A204.1 (cell line): ENCODE measurements at regions not wholly inside any gene's neighbourhood (a gene's known extent, or its start where the extent isn't known, plus 50 kb on each side); places are given as distances from the start of the nearest gene placed in this dataset.
"Not testable (repeated sequence)": the region's sequence is repeated elsewhere in the genome, so short reads cannot be mapped to it uniquely, and the experiment has no call there.

Source experiments
- FAIRE-seq: peaks from 2 replicates; lab custom pipeline; 2012; peaks lifted over from hg19 to GRCh38; lab: Jason Lieb, UNC

DNA sequence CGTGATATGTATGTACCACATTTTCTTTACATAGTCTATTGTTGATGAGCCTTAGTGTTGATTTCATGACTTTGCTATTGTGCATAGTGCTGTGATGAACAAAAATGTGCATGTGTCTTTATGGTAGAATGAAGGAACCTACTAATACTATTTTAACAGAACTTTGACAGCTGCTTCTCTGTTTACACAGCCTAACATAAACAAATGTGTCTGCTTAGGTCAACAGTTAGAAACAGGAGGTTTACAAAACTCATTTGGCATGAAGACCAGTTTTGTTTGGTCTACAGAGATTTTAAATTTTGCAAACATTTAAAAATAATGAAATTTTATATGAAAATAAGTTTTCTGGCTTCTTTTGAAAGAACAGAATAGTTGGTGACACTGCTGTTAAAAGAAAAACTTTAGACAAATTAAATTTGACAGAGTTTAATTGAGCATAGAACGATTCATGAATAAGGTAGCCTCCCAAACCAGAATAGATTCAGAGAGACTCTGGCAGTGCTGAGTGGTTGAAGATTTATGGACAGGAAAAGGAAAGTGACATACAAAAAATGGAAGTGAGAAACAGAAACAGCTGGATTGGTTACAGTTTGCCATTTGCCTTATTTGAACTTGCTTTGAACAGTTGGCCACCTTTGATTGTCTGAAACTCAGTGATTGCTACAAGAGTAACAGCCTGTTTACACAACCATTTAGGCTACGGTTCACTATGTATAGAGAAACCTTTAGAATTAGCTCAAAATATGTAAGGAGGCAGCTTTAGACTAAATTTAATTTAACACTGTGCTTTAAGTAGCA lies 715.8 kb upstream of the HS3ST5 start:
- FAIRE-seq, result no peak

DNA sequence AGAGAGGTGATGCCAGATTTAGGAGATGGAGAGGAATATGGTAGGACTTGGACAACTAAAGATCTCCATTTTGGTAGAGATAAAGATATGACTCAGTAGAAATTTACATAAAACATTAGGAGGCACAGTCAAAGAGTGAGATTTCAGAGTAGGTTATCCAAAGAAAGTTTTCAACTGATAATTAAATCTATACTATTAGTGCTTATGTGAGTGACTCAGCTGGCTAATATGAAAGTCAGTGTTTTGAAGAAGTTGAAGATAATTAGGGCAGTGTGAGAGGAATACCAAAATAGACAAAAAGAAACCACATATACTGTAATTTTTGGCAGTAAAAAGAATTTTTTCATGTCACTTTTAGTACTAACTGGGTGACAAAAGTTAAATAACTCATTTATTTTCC lies 712.8 kb upstream of the HS3ST5 start:
- no peak for FAIRE-seq

DNA sequence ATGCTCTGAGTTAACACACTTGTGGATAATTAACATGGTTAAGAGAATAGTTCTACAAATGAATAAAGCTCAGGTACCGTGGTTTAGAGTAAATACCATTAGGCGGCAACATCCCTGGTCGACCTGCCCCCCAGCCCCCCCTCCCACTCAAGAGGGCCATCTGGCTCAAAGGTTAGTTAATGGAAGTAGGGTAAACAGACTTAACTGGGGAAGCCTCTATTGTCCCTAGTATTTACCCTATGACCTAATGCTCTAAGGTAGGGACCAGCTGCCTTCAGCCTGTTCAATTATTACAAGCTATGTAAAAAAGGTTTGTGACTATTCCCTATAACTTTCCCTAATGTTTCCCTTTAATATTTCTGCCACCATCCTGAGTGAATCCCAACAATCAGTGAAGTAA lies 711.4 kb upstream of the HS3ST5 start:
- not testable (repeated sequence) for FAIRE-seq

GRCh38 chr6:115053169-115053860 lies 710.5 kb upstream of the HS3ST5 start:
- FAIRE-seq, result no peak

DNA sequence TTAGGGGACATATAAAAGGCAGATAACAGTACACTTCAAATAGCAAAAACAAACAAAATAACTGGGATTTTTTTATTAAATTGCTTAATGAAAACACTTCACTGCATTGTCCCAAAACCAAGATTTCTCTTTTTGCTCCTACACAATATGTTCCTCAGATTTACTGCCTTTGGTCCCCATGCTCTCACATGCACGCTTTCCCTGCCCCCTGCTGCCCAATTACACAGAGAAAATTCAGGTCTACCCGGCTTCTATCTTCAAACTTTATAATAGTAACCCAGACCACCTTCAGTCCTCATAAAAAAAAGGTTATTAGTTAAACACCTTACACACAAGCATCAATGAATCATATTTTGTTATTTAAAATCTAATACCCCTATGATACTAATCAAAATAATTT lies 673.8 kb upstream of the HS3ST5 start:
- no peak for FAIRE-seq

- no peak for FAIRE-seq
Measured at GRCh38 chr6:115004982-115005381, 662.2 kb upstream of the HS3ST5 start.

GRCh38 chr6:115004204-115004603 lies 661.4 kb upstream of the HS3ST5 start:
- no peak for FAIRE-seq

GRCh38 chr6:115001731-115002350 lies 659.0 kb upstream of the HS3ST5 start:
- no peak for FAIRE-seq

GRCh38 chr6:115000736-115001135 lies 657.9 kb upstream of the HS3ST5 start:
- FAIRE-seq, result no peak

DNA sequence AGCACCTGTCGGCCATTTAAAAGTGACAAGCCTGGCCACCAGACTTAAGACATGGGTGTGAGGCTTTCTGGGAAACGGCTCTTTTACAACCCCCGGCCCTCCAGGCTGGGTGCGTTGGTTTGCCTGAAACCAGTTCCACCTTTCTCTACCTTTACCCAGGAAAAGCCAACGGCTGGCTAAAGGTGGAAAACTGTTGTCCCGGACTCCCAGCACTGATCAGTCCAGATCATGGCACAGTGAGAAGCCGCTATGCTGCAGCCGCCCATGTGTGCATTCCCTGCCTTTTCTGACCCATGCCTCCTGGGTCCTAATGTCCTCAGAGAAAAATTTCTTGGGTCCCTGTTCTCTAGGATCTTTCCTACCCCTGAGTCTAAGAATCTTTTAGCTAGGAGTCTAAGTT lies 655.7 kb upstream of the HS3ST5 start:
- FAIRE-seq, result no peak

DNA sequence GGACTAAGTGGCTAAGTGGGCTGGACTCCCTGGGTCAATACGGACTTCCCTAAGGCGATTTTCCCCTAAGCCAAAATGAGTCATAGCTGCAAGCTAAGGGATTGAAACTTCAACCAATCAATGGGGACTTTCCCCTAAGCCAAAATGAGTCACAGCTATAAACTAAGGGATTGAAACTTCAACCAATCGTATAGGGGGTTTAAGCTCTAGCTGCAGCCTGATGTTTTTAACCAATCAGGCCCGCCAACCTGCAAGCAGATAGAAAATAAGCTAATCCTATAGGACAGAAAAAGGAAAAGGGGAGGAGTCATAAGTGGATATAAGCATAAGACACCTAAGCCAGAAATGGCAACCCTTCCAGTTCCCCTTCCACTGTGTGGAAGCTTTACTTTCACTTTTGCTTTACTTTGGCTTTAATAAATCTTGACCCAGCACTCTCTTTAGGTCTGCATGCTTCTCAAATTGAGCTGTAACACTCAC lies 655.0 kb upstream of the HS3ST5 start:
- no peak for FAIRE-seq

GRCh38 chr6:114995526-114995925 lies 652.7 kb upstream of the HS3ST5 start:
- no peak for FAIRE-seq

GRCh38 chr6:114989279-114989964 lies 646.6 kb upstream of the HS3ST5 start:
- FAIRE-seq, result no peak

DNA sequence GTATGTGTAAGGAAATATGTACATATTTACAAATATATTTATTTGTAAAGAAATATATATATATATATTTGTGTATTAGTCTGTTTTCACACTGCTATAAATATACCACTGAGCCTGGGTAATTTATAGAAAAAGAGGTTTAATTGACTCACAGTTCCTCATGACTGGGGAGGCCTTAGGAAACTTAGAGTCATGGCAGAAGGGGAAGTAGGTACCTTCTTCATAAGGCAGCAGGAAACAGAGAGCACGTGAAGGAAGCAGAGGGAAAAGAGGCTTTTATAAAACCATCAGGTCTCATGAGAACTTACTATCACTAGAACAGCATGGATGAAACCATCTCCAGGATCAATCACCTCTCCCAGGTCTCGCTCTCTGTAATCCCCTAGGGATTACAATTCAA lies 644.5 kb upstream of the HS3ST5 start:
- FAIRE-seq, result no peak

- FAIRE-seq, result no peak
Measured at GRCh38 chr6:114955363-114955762, 612.5 kb upstream of the HS3ST5 start.

DNA sequence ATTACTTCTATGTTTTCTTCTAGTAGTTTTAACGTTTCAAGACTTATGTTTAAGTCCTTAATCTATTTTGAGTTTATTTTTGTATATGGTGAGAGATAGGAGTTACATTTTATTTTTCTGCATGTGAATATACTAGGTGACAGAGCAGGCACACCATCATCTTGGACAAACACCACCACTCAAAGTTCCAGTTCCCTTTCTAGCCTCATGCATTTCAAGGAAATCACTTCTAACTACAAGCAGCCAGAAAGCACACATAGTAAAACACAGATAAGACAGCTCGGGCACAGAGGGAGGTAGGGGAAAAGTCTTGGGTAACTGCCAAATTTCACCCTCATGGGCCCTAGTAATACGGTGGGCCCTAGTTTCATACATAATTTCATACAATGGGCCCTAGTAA lies 609.4 kb upstream of the HS3ST5 start:
- no peak for FAIRE-seq

- FAIRE-seq, result no peak
Measured at GRCh38 chr6:114945392-114945791, 602.6 kb upstream of the HS3ST5 start.

- FAIRE-seq, result no peak
Measured at GRCh38 chr6:114941078-114941477, 598.3 kb upstream of the HS3ST5 start.

DNA sequence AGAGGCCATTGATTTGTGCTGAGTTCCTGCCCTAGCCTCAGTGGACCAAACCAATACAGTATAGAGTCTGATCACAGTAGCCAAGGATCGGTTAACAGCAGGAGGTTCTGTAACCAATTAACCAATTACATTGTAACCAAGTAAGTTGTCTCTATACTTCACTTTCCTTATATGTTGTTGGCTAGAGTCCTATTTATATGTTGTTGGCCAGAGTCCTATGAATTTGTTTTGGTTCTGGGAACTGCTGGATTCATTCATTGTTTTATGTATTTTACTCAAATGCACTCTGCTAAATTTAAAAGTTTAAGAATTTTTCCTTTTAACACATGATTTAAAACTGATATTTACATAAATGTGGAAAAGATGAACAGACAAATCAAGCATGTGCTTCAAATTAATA lies 597.4 kb upstream of the HS3ST5 start:
- FAIRE-seq, result no peak

DNA sequence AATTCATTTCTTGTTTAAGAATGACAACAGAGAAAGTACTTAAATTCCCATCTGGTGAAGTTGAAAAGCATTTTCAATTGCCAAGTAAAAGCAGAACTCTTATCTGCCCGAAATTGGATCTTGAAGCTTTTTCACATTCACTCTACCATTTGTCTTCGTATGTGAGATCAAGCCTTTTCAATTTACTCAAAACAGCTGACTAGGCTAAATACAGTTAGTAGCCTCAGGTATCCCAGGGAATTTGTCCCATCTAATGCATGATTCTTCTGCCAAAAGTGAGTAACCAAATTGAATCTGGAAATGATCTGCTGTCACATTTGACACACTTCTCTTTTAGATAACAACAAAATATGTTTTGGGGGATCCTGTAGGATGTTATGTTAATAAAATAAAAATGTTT lies 596.8 kb upstream of the HS3ST5 start:
- no peak for FAIRE-seq

DNA sequence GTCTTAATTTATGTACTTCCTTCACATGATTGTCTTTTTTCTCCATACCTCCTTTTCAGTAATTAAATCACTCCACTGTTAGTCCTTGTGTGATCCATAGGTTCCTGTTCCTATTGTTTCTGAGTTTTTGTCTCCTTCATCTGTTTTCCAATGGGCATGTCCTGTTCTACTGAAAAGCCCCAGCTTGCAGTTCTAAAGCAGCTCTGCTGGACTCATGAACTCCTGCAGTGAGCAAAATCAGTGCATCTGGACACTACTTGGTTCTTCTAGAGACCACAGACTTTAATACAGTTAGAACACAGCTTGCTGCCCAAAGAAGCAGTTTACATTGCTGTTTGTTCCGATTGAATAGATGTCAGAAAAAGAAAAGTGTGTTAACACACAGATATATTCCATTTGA lies 593.3 kb upstream of the HS3ST5 start:
- FAIRE-seq, result no peak

DNA sequence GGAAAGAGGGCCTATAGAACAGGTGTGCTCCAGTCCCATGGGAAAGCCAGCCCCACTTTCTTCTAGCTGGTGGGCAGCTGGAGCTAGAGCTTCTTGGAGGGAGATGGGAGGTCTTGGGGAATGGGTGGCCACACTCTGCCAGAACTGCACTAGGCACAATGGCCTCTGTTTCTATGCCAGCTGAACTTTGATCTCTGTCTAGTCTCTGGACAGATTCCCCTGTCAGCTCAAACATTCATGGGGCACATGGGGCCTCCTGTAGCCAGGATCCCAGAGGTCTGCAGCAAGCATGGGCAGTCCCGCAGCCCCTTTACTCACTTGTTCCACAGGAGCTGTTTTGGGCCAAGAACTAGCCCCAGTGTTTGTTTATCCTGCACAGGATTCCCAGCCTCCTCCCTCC lies 591.3 kb upstream of the HS3ST5 start:
- no peak for FAIRE-seq

GRCh38 chr6:114928731-114929130 lies 585.9 kb upstream of the HS3ST5 start:
- not testable (repeated sequence) for FAIRE-seq
